H1 (cell line): ENCODE measurements at regions not wholly inside any gene's neighbourhood (a gene's known extent, or its start where the extent isn't known, plus 50 kb on each side); places are given as distances from the start of the nearest gene placed in this dataset.

Source experiments
- CTCF ChIA-PET: fragments of 300-600 bp; sonication (Branson Sonifier 250); formaldehyde crosslinking; loops from one replicate; lab custom pipeline; 2021; ENCODE audit not compliant: partially characterized antibody; lab: Charles Lee
- POLR2A ChIA-PET: fragments of 300-600 bp; sonication (Branson Sonifier 250); formaldehyde crosslinking; loops from one replicate; lab custom pipeline; 2021; ENCODE audit warnings: inconsistent platforms; ENCODE audit not compliant: partially characterized antibody; lab: Charles Lee
- DNase-seq, 2 experiments: peaks; one replicate each; pipeline versions ENCODE4 v3.0.0 to v3.0.0-alpha.2; 2010 to 2022; ENCODE audit warnings: low spot score in 2 of 2, low read depth in 1 of 2, mixed read lengths in 1 of 2
- FAIRE-seq: peaks from 2 replicates; lab custom pipeline; 2011; peaks lifted over from hg19 to GRCh38; lab: Jason Lieb, UNC
- H2AFZ ChIP-seq: 2 replicates; pipeline ENCODE4 v1.8.1; 2012; ENCODE audit warnings: low read length, inconsistent platforms
- H2AK5ac ChIP-seq: 2 replicates; pipeline ENCODE4 v1.6.1; 2013; ENCODE audit warnings: low read depth, low read length
- H2BK120ac ChIP-seq: replicated peaks from 2 replicates; pipeline ENCODE3; 2013; ENCODE audit warnings: low read depth, low read length, inconsistent platforms
- H2BK12ac ChIP-seq: 2 replicates; pipeline ENCODE4 v1.6.1; 2013; ENCODE audit warnings: low read depth, low read length
- H2BK15ac ChIP-seq: 2 replicates; pipeline ENCODE4 v1.6.1; 2013; ENCODE audit warnings: low read length
- H2BK20ac ChIP-seq: 2 replicates; pipeline ENCODE4 v1.6.1; 2013; ENCODE audit warnings: low read length
- H2BK5ac ChIP-seq: 2 replicates; pipeline ENCODE4 v1.6.1; 2013; ENCODE audit warnings: low read depth, low read length
- H3K14ac ChIP-seq: 2 replicates; pipeline ENCODE4 v1.6.1; 2013; ENCODE audit warnings: inconsistent platforms; ENCODE audit not compliant: insufficient read length
- H3K18ac ChIP-seq: 2 replicates; pipeline ENCODE4 v1.6.1; 2013; ENCODE audit warnings: low read length; ENCODE audit errors: extremely low read depth
- H3K23ac ChIP-seq: 2 replicates; pipeline ENCODE4 v1.6.1; 2013; ENCODE audit warnings: inconsistent platforms; ENCODE audit not compliant: insufficient read length
- H3K23me2 ChIP-seq: 2 replicates; pipeline ENCODE4 v1.6.1; 2013; ENCODE audit warnings: low read depth, low read length
- H3K27ac ChIP-seq: 2 replicates; pipeline ENCODE4 v1.6.1; 2011; ENCODE audit warnings: low read depth, low read length, inconsistent platforms
- H3K27me3 ChIP-seq, 4 experiments: replicated peaks in 1 of 4; 1 replicate in 1 of 4; 2 replicates in 3 of 4; pipeline versions ENCODE4 v1.6.1 to v1.8.1; 2011 to 2013; ENCODE audit warnings: low read length in 3 of 4, mild to moderate bottlenecking in 3 of 4, inconsistent platforms in 2 of 4, mixed read lengths in 2 of 4, moderate library complexity in 1 of 4; ENCODE audit not compliant: control insufficient read depth in 3 of 4, insufficient read depth in 3 of 4; ENCODE audit errors: extremely low read depth in 1 of 4
- H3K36me3 ChIP-seq, 4 experiments: 2 replicates each; pipeline versions ENCODE4 v1.6.1 to v1.8.1; 2011 to 2013; ENCODE audit warnings: mild to moderate bottlenecking in 4 of 4, low read length in 3 of 4, moderate library complexity in 2 of 4, control low read depth in 1 of 4, inconsistent platforms in 1 of 4; ENCODE audit not compliant: insufficient read depth in 4 of 4, control insufficient read depth in 2 of 4
- H3K4ac ChIP-seq: replicated peaks from 2 replicates; pipeline ENCODE3; 2013; ENCODE audit warnings: low read length, low read depth, mixed read lengths, inconsistent platforms; ENCODE audit not compliant: insufficient read length
- H3K4me1 ChIP-seq, 4 experiments: replicated peaks in 1 of 4; 1 replicate in 1 of 4; 2 replicates in 3 of 4; pipeline versions ENCODE4 v1.6.1 to v1.8.1; 2011 to 2013; ENCODE audit warnings: low read length in 3 of 4, inconsistent platforms in 2 of 4, mixed read lengths in 1 of 4; ENCODE audit not compliant: insufficient read depth in 4 of 4, control insufficient read depth in 3 of 4
- H3K4me2 ChIP-seq, 2 experiments: 2 replicates each; pipeline versions ENCODE4 v1.6.1 to v1.8.1; 2011 to 2013; ENCODE audit warnings: low read depth in 2 of 2, low read length in 2 of 2, control low read depth in 1 of 2, inconsistent platforms in 1 of 2, mild to moderate bottlenecking in 1 of 2; ENCODE audit not compliant: insufficient read depth in 1 of 2
- H3K4me3 ChIP-seq, 4 experiments: fragments of 200-600, 300-600 bp in 1 of 4; sonication (generic), shearing (Covaris generic), sonication (Bioruptor Twin) in 1 of 4; 2 replicates each; pipeline versions ENCODE4 v1.5.1 to v1.8.1; 2011 to 2016; ENCODE audit warnings: low read length in 4 of 4, low read depth in 3 of 4, control low read depth in 2 of 4, inconsistent platforms in 2 of 4, mild to moderate bottlenecking in 2 of 4, mixed read lengths in 1 of 4, moderate library complexity in 1 of 4; ENCODE audit not compliant: insufficient read depth in 2 of 4; ENCODE audit errors: extremely low read depth in 1 of 4
- H3K56ac ChIP-seq: replicated peaks from 2 replicates; pipeline ENCODE3; 2013; ENCODE audit warnings: low read depth, mild to moderate bottlenecking, mixed read lengths, low read length, inconsistent platforms; ENCODE audit not compliant: insufficient read length
- H3K79me1 ChIP-seq: 2 replicates; pipeline ENCODE4 v1.6.1; 2013; ENCODE audit warnings: low read depth, low read length, control low read depth
- H3K79me2 ChIP-seq, 2 experiments: 2 replicates each; pipeline versions ENCODE4 v1.6.1 to v1.8.1; 2012 to 2013; ENCODE audit warnings: low read length in 2 of 2, mild to moderate bottlenecking in 2 of 2, inconsistent platforms in 1 of 2; ENCODE audit not compliant: insufficient read depth in 2 of 2, control insufficient read depth in 1 of 2
- H3K9ac ChIP-seq, 4 experiments: replicated peaks in 1 of 4; 1 replicate in 1 of 4; 2 replicates in 3 of 4; pipeline versions ENCODE4 v1.6.1 to v1.8.1; 2011 to 2013; ENCODE audit warnings: low read depth in 3 of 4, low read length in 3 of 4, control low read depth in 2 of 4, mild to moderate bottlenecking in 2 of 4, moderate library complexity in 2 of 4, inconsistent platforms in 1 of 4; ENCODE audit errors: extremely low read depth in 1 of 4
- H3K9me3 ChIP-seq, 2 experiments: 2 replicates each; pipeline versions ENCODE4 v1.6.1 to v1.8.1; 2012 to 2013; ENCODE audit warnings: mild to moderate bottlenecking in 2 of 2, moderate library complexity in 2 of 2, control low read depth in 1 of 2, inconsistent platforms in 1 of 2, low read depth in 1 of 2, low read length in 1 of 2, mixed read lengths in 1 of 2; ENCODE audit not compliant: insufficient read depth in 2 of 2
- H4K20me1 ChIP-seq, 2 experiments: replicated peaks in 1 of 2; 2 replicates each; pipeline versions ENCODE3 to v1.8.1; 2011 to 2013; ENCODE audit warnings: inconsistent platforms in 2 of 2, low read length in 2 of 2, mild to moderate bottlenecking in 1 of 2; ENCODE audit not compliant: insufficient read depth in 2 of 2, control insufficient read depth in 1 of 2
- H4K5ac ChIP-seq: 2 replicates; pipeline ENCODE4 v1.6.1; 2013; ENCODE audit warnings: low read length, low read depth, mixed read lengths, inconsistent platforms; ENCODE audit not compliant: insufficient read length
- H4K8ac ChIP-seq: 2 replicates; pipeline ENCODE4 v1.8.0; 2013; ENCODE audit warnings: mild to moderate bottlenecking, moderate library complexity, low read length, inconsistent platforms; ENCODE audit not compliant: insufficient read depth; ENCODE audit errors: extremely low read depth
- H4K91ac ChIP-seq: replicated peaks from 2 replicates; pipeline ENCODE3; 2013; ENCODE audit warnings: low read length, mixed read lengths, inconsistent platforms; ENCODE audit not compliant: insufficient read length
- CBX8 ChIP-seq: fragments of 300-800, 300-1000 bp; sonication (generic); IDR thresholded peaks from 2 replicates; pipeline ENCODE4 v1.7.1; 2016; ENCODE audit warnings: low read depth, low read length, borderline replicate concordance
- E2F6 ChIP-seq: IDR thresholded peaks from 2 replicates; pipeline ENCODE4 v1.6.1; 2012; ENCODE audit warnings: inconsistent platforms
- GABPA ChIP-seq: IDR thresholded peaks from 2 replicates; pipeline ENCODE4 v1.6.1; 2011; ENCODE audit warnings: mild to moderate bottlenecking, low read length, moderate library complexity, borderline replicate concordance; ENCODE audit not compliant: insufficient read depth
- HDAC6 ChIP-seq: IDR thresholded peaks from one replicate; pipeline ENCODE4 v1.7.1; 2012; ENCODE audit warnings: low read depth, mild to moderate bottlenecking, inconsistent platforms, low read length, moderate library complexity
- JUND ChIP-seq: IDR thresholded peaks from 2 replicates; pipeline ENCODE4 v1.6.1; 2011; ENCODE audit warnings: mild to moderate bottlenecking, improper control_type of control experiment, low read length
- MAFK ChIP-seq: IDR thresholded peaks from 2 replicates; pipeline ENCODE4 v1.6.1; 2012; ENCODE audit warnings: low read depth, mild to moderate bottlenecking, improper control_type of control experiment, low read length
- NANOG ChIP-seq: IDR thresholded peaks from 2 replicates; pipeline ENCODE4 v1.6.1; 2011; ENCODE audit warnings: low read length, low read depth, mild to moderate bottlenecking, inconsistent platforms; ENCODE audit not compliant: insufficient read depth, poor library complexity, severe bottlenecking
- PHF8 ChIP-seq: fragments of 200-600 bp; sonication (generic); conservative IDR thresholded peaks from 2 replicates; pipeline ENCODE4 v1.7.1; 2012; ENCODE audit warnings: low read depth, mild to moderate bottlenecking, inconsistent platforms, low read length, moderate library complexity
- RBBP5 ChIP-seq: IDR thresholded peaks from 2 replicates; pipeline ENCODE4 v1.7.1; 2012; ENCODE audit warnings: low read depth, mild to moderate bottlenecking, inconsistent platforms, low read length, moderate library complexity, borderline replicate concordance
- RFX5 ChIP-seq: IDR thresholded peaks from 2 replicates; pipeline ENCODE4 v1.6.1; 2011; ENCODE audit warnings: low read depth, low read length, improper control_type of control experiment, borderline replicate concordance
- SAP30 ChIP-seq: fragments of 300-600 bp; sonication (generic); IDR thresholded peaks from 2 replicates; pipeline ENCODE4 v1.7.1; 2012; ENCODE audit warnings: low read length, moderate library complexity, mild to moderate bottlenecking, inconsistent platforms; ENCODE audit not compliant: insufficient read depth, insufficient replicate concordance
- SIRT6 ChIP-seq: IDR thresholded peaks from one replicate; pipeline ENCODE4 v1.7.1; 2012; ENCODE audit warnings: low read length, inconsistent platforms
- SP1 ChIP-seq: IDR thresholded peaks from 2 replicates; pipeline ENCODE4 v1.6.1; 2011; ENCODE audit warnings: low read depth, low read length
- SRF ChIP-seq: IDR thresholded peaks from 2 replicates; pipeline ENCODE4 v1.6.1; 2011; ENCODE audit warnings: mild to moderate bottlenecking, low read depth, low read length, moderate library complexity
- YY1 ChIP-seq: IDR thresholded peaks from 2 replicates; pipeline ENCODE4 v1.6.1; 2011; ENCODE audit warnings: low read depth, mild to moderate bottlenecking, low read length
- WGBS, 2 experiments: shearing (Covaris generic) in 1 of 2; methylation state at CpG; one replicate each; pipeline versions ENCODE4 v1.1.6 to v1.1.7; 2013 to 2015; ENCODE audit warnings: low lambda C conversion rate in 2 of 2, mixed read lengths in 2 of 2, inconsistent platforms in 1 of 2, low coverage in 1 of 2, missing lambda C conversion rate in 1 of 2; ENCODE audit not compliant: insufficient replicate concordance in 2 of 2, insufficient coverage in 1 of 2, insufficient read length in 1 of 2; ENCODE audit errors: extremely low coverage in 1 of 2, missing lambda C conversion rate in 1 of 2; 5-methylcytosine and 5-hydroxymethylcytosine counted together

DNA sequence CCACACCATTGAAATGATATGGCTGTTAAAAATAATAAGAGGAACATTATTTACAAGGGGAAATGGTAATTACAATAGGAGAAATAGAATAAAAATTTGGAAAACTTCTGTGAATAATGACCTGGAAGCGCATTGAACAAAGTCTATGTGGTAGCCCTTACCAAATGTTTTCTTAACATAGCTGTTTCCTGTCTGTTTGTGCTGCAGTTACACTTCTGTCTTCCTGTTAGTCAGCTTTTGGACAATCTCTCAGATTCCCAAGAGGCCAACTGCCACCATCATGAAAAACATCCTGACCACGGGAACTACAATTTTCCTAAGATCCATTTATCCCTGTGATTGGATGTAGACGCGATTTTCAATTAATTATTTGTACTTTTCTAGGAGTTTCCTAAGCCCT is 754.4 kb upstream of the MARCKS start:
- DNase-seq (no peak), FAIRE-seq (no peak)
- no peak overlapping the region for H3K9ac ChIP-seq
- no peak overlapping the region for H2BK120ac ChIP-seq
- H4K8ac ChIP-seq: no peak overlapping the region
- no peak overlapping the region for H3K4me3 ChIP-seq
- 88% methylated on average over 4 of the region's 4 CpGs; no CpG with 5 or more reads in 1 of the 2 experiments for WGBS, 2 experiments
- H3K27ac ChIP-seq: no peak overlapping the region
- no peak overlapping the region for H2BK20ac ChIP-seq
- H2AFZ ChIP-seq: 0 out of 2 replicates have a peak overlapping the region, but pooled peaks have one; percentile 39
- H2AK5ac ChIP-seq: no peak overlapping the region
- H3K79me1 ChIP-seq: no peaks in the 10 kb centered on the region
- H3K9me3 ChIP-seq: no peaks in the 10 kb centered on the region
- H3K23ac ChIP-seq: no peak overlapping the region
- H4K91ac ChIP-seq: no peak overlapping the region
- no peak overlapping the region for H4K5ac ChIP-seq
- no peak overlapping the region for H3K4ac ChIP-seq
- no peaks in the 10 kb centered on the region for H3K27me3 ChIP-seq
- H3K18ac ChIP-seq: no peak overlapping the region
- H2BK15ac ChIP-seq: no peak overlapping the region
- no peak overlapping the region for H2BK12ac ChIP-seq
- ChIA-PET CTCF (no interaction called here), POLR2A (no interaction called here)
- H3K14ac ChIP-seq: no peak overlapping the region
- H3K36me3 ChIP-seq: no peaks in the 10 kb centered on the region
- H4K20me1 ChIP-seq: no peaks in the 10 kb centered on the region
- no peaks in the 10 kb centered on the region for H3K23me2 ChIP-seq
- H3K4me1 ChIP-seq: no peaks in the 10 kb centered on the region
- H2BK5ac ChIP-seq: no peak overlapping the region
- H3K4me2 ChIP-seq: no peak overlapping the region
- no peaks in the 10 kb centered on the region for H3K79me2 ChIP-seq
- H3K56ac ChIP-seq: no peak overlapping the region
- TF ChIP-seq SP1 (no peak), MAFK (no peak), PHF8 (no peak), SAP30 (no peak), SIRT6 (no peak), HDAC6 (no peak), RFX5 (no peak), NANOG (no peak), E2F6 (no peak), GABPA (no peak), JUND (no peak), CBX8 (no peak), YY1 (no peak), RBBP5 (no peak), SRF (no peak)
